PC-9 (cell line): ENCODE measurements at regions not wholly inside any gene's neighbourhood (a gene's known extent, or its start where the extent isn't known, plus 50 kb on each side); places are given as distances from the start of the nearest gene placed in this dataset.

Experiments used
- CTCF ChIP-seq: fragments of 200-600 bp; sonication (generic); conservative IDR thresholded peaks from 2 replicates; pipeline ENCODE4 v1.6.1; 2017; ENCODE audit warnings: mixed run types, antibody characterized with exemption, mild to moderate bottlenecking, moderate library complexity
- EZH2 ChIP-seq: fragments of 200-600 bp; sonication (generic); IDR thresholded peaks from 2 replicates; pipeline ENCODE4 v1.8.0; 2017; ENCODE audit warnings: antibody characterized with exemption, low read depth

- TF ChIP-seq CTCF, result no peak
- TF ChIP-seq EZH2, result no peak
Measured at GRCh38 chr1:242743983-242744780, 219.7 kb upstream of the PLD5 start.
